HCT116 (cell line): ENCODE measurements at regions not wholly inside any gene's neighbourhood (a gene's known extent, or its start where the extent isn't known, plus 50 kb on each side); places are given as distances from the start of the nearest gene placed in this dataset.

Experiments used
- CEBPB ChIP-seq: IDR thresholded peaks from 2 replicates; pipeline ENCODE4 v1.6.1; 2012; ENCODE audit warnings: low read depth
- CTCF ChIP-seq, 3 experiments: fragments of 200-600 bp in 1 of 3; sonication (generic) in 1 of 3; IDR thresholded peaks in 2 of 3; conservative IDR thresholded peaks in 1 of 3; 2 replicates each; pipeline ENCODE4 v1.5.1; 2012 to 2017; ENCODE audit warnings: low read depth in 2 of 3, low read length in 2 of 3, antibody characterized with exemption in 1 of 3, borderline replicate concordance in 1 of 3, control low read depth in 1 of 3, mild to moderate bottlenecking in 1 of 3, mixed read lengths in 1 of 3, mixed run types in 1 of 3, moderate library complexity in 1 of 3; ENCODE audit not compliant: insufficient read depth in 1 of 3
- EZH2 ChIP-seq: fragments of 200-600 bp; sonication (generic); IDR thresholded peaks from 2 replicates; pipeline ENCODE4 v1.6.1; 2017; ENCODE audit warnings: antibody characterized with exemption, mixed run types
- MAX ChIP-seq: IDR thresholded peaks from 2 replicates; pipeline ENCODE4 v1.6.1; 2012
- POLR2A ChIP-seq: IDR thresholded peaks from 2 replicates; pipeline ENCODE4 v1.7.0; 2011; ENCODE audit warnings: borderline replicate concordance; ENCODE audit not compliant: insufficient read depth, insufficient read length; ENCODE audit errors: extremely low read depth
- POLR2AphosphoS5 ChIP-seq: IDR thresholded peaks from 2 replicates; pipeline ENCODE4 v1.6.1; 2011; ENCODE audit warnings: mild to moderate bottlenecking, low read depth, low read length, moderate library complexity
- RAD21 ChIP-seq: IDR thresholded peaks from 2 replicates; pipeline ENCODE4 v1.6.1; 2012; ENCODE audit warnings: low read depth, mild to moderate bottlenecking
- REST ChIP-seq: IDR thresholded peaks from 2 replicates; pipeline ENCODE4 v1.6.1; 2012; ENCODE audit warnings: low read depth
- ZFX ChIP-seq: fragments of 450-650 bp; IDR thresholded peaks from 2 replicates; pipeline ENCODE4 v1.6.1; 2017
- ZNF274 ChIP-seq: fragments of 200-500 bp; sonication (Bioruptor generic); IDR thresholded peaks from 2 replicates; pipeline ENCODE4 v1.6.1; 2014; ENCODE audit warnings: mild to moderate bottlenecking, low read depth, low read length, inconsistent platforms

- TF ChIP-seq CTCF (IDR thresholded peaks at IDR 0.05 in 2 of 3, conservative IDR thresholded peaks at IDR 0.05 in 1 of 3; ENCODE audit: borderline replicate concordance in 1 of 3, insufficient read depth in 1 of 3, low read depth in 2 of 3, low read length in 2 of 3) (no peak), CEBPB (no peak), RAD21 (no peak), EZH2 (no peak), POLR2A (no peak), MAX (no peak), ZNF274 (no peak), REST (no peak), POLR2AphosphoS5 (no peak), ZFX (no peak)
Measured at GRCh38 chr3:124491098-124491497, 239.2 kb upstream of the UMPS start.
